GM12892 (cell line): ENCODE measurements at regions not wholly inside any gene's neighbourhood (a gene's known extent, or its start where the extent isn't known, plus 50 kb on each side); places are given as distances from the start of the nearest gene placed in this dataset.

Experiments used
- POLR2A ChIP-seq: IDR thresholded peaks from 2 replicates; pipeline ENCODE4 v1.6.1; 2011; ENCODE audit warnings: low read depth, low read length, control low read depth
- POLR2AphosphoS5 ChIP-seq: IDR thresholded peaks from 2 replicates; pipeline ENCODE4 v1.6.1; 2011; ENCODE audit warnings: low read depth, low read length, control low read depth

DNA sequence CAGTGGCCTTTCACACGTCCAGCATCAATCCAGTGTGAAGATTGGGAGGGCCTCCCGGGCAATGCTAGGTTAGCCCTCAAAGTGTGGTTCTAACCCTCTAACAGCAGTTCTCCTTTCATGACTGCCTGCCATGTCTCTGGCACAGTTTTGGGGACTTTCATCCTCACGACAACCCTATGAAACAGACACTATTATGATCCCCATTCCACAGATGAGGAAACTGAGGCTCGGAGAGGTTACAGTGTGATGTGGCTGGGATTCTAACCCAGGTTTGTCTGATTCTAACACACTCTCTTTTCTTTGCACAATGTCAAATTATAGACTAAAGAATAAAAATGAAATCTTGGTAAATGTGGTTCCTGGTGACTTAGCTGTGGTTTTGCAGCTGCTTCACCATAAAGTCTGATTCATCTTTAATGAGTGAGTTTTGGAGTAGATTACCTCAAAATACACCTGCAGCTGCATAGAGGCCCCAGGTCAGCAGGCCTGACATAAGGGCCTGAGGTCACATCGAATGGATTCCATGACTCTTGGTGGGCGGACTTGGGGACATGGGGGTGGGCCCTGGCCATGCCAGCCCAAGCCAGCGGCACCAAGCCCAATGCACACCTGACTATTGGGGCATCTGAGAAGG lies 214.4 kb downstream of the GLI2 start:
- TF ChIP-seq POLR2A, result no peak
- no peak for TF ChIP-seq POLR2AphosphoS5
